OCI-LY1 (cell line): ENCODE measurements at regions not wholly inside any gene's neighbourhood (a gene's known extent, or its start where the extent isn't known, plus 50 kb on each side); places are given as distances from the start of the nearest gene placed in this dataset.

Experiments
- EZH2 ChIP-seq: fragments of 200-600 bp; sonication (generic), shearing (Covaris generic); IDR thresholded peaks from 2 replicates; pipeline ENCODE4 v1.8.0; 2017; ENCODE audit warnings: borderline replicate concordance, mixed run types, mild to moderate bottlenecking, antibody characterized with exemption, low read length, moderate library complexity, mixed read lengths
- TF ChIP-seq, protein P1 (sequence below): fragments of 200-600 bp; sonication (generic), shearing (Covaris generic); IDR thresholded peaks from 2 replicates; pipeline ENCODE4 v1.5.1; 2017; ENCODE audit warnings: mild to moderate bottlenecking, antibody characterized with exemption, low read length, moderate library complexity, mixed read lengths

- no peak for TF ChIP-seq EZH2
- TF ChIP-seq, protein P1, sequence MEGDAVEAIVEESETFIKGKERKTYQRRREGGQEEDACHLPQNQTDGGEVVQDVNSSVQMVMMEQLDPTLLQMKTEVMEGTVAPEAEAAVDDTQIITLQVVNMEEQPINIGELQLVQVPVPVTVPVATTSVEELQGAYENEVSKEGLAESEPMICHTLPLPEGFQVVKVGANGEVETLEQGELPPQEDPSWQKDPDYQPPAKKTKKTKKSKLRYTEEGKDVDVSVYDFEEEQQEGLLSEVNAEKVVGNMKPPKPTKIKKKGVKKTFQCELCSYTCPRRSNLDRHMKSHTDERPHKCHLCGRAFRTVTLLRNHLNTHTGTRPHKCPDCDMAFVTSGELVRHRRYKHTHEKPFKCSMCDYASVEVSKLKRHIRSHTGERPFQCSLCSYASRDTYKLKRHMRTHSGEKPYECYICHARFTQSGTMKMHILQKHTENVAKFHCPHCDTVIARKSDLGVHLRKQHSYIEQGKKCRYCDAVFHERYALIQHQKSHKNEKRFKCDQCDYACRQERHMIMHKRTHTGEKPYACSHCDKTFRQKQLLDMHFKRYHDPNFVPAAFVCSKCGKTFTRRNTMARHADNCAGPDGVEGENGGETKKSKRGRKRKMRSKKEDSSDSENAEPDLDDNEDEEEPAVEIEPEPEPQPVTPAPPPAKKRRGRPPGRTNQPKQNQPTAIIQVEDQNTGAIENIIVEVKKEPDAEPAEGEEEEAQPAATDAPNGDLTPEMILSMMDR = no peak
Measured at GRCh38 chr3:40764747-40765146, 240.0 kb downstream of the ZNF621 start.
